ENCODE measurements at regions not wholly inside any gene's neighbourhood (a gene's known extent, or its start where the extent isn't known, plus 50 kb on each side); places are given as distances from the start of the nearest gene placed in this dataset.

DNA sequence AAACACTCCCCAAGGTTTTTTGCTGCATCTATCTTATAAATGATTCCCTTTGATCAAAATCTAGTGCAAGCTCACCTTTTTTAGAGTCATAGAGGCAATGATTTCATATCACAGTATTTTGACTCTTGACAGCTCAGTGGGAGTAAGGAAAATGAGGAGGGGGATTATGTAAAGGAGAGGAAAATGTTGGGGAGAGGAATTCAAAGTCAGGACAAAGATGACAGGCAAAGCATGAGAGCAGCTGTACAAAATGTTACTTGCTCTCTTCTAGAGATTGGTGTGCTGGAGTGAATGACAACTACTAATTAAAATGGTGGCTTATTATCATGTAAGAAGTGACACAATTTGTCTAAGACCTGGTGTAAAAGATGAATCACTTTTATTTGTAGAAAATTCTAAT, 644.6 kb upstream of the CHORDC1 start:
- no peaks in the 10 kb centered on the region for H3K4me1 Mint-ChIP-seq (ENCODE audit: unreplicated experiment)
- no peaks in the 10 kb centered on the region for H3K27me3 Mint-ChIP-seq (ENCODE audit: unreplicated experiment)
- TF ChIP-seq, protein P1, sequence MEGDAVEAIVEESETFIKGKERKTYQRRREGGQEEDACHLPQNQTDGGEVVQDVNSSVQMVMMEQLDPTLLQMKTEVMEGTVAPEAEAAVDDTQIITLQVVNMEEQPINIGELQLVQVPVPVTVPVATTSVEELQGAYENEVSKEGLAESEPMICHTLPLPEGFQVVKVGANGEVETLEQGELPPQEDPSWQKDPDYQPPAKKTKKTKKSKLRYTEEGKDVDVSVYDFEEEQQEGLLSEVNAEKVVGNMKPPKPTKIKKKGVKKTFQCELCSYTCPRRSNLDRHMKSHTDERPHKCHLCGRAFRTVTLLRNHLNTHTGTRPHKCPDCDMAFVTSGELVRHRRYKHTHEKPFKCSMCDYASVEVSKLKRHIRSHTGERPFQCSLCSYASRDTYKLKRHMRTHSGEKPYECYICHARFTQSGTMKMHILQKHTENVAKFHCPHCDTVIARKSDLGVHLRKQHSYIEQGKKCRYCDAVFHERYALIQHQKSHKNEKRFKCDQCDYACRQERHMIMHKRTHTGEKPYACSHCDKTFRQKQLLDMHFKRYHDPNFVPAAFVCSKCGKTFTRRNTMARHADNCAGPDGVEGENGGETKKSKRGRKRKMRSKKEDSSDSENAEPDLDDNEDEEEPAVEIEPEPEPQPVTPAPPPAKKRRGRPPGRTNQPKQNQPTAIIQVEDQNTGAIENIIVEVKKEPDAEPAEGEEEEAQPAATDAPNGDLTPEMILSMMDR (IDR thresholded peaks at IDR 0.05; ENCODE audit: unreplicated experiment) = no peak
- no peak for DNase-seq (ENCODE audit: low spot score)
- no peaks in the 10 kb centered on the region for H3K36me3 Mint-ChIP-seq (ENCODE audit: low read depth, unreplicated experiment)
- H3K4me3 Mint-ChIP-seq (ENCODE audit: unreplicated experiment) = no peak overlapping the region
- no peak overlapping the region for H3K27ac Mint-ChIP-seq (ENCODE audit: unreplicated experiment)
- H3K9me3 Mint-ChIP-seq (ENCODE audit: unreplicated experiment) = no peaks in the 10 kb centered on the region

DNA sequence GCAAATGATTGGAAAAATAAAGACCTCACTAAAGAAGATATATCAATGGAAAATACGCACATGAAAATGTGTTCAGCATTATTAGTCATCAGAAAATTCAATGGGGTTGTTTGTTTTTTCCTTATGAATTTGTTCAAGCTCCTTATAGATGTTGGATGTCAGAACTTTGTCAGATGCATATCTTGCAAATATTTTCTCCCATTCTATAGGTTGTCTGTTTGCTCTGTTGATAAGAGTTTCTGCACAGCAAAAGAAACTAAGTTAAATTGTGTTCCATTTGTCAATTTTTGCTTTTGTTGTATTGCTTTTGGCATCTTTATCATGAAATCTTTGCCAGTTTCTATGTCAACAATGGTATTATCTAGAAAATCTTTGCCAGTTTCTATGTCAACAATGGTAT, 633.9 kb upstream of the CHORDC1 start:
- TF ChIP-seq, protein P1 (IDR thresholded peaks at IDR 0.05; ENCODE audit: unreplicated experiment) = no peak
- H3K4me3 Mint-ChIP-seq (ENCODE audit: unreplicated experiment) = no peak overlapping the region
- no peak overlapping the region for H3K27ac Mint-ChIP-seq (ENCODE audit: unreplicated experiment)
- DNase-seq (ENCODE audit: low spot score) = no peak
- H3K9me3 Mint-ChIP-seq (ENCODE audit: unreplicated experiment) = peaks cover 6% of the 10 kb centered on the region
- no peaks in the 10 kb centered on the region for H3K27me3 Mint-ChIP-seq (ENCODE audit: unreplicated experiment)
- no peaks in the 10 kb centered on the region for H3K4me1 Mint-ChIP-seq (ENCODE audit: unreplicated experiment)
- H3K36me3 Mint-ChIP-seq (ENCODE audit: low read depth, unreplicated experiment) = no peaks in the 10 kb centered on the region

DNA sequence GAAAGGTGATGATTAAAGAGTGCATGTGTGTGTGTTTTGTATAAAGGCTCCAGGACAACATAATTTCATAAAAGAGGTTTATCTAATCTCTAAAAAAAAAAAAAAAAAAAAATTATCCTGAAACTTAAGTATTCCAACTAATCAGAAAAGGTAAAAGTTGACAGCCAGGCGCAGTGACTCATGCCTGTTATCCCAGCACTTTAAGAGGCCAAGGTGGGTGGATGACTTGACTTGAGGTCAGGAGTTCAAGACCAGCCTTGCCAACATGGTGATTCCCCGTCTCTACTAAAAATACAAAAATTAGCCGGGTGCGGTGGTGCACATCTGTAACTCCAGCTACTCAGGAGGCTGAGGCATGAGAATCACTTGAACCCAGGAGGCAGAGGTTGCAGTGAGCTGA, 632.7 kb upstream of the CHORDC1 start:
- H3K4me3 Mint-ChIP-seq (ENCODE audit: unreplicated experiment) = no peak overlapping the region
- no peak for DNase-seq (ENCODE audit: low spot score)
- H3K4me1 Mint-ChIP-seq (ENCODE audit: unreplicated experiment) = no peaks in the 10 kb centered on the region
- TF ChIP-seq, protein P1 (IDR thresholded peaks at IDR 0.05; ENCODE audit: unreplicated experiment) = no peak
- no peak overlapping the region for H3K27ac Mint-ChIP-seq (ENCODE audit: unreplicated experiment)
- H3K36me3 Mint-ChIP-seq (ENCODE audit: low read depth, unreplicated experiment) = no peaks in the 10 kb centered on the region
- H3K27me3 Mint-ChIP-seq (ENCODE audit: unreplicated experiment) = no peaks in the 10 kb centered on the region
- H3K9me3 Mint-ChIP-seq (ENCODE audit: unreplicated experiment) = peaks cover 6% of the 10 kb centered on the region

DNA sequence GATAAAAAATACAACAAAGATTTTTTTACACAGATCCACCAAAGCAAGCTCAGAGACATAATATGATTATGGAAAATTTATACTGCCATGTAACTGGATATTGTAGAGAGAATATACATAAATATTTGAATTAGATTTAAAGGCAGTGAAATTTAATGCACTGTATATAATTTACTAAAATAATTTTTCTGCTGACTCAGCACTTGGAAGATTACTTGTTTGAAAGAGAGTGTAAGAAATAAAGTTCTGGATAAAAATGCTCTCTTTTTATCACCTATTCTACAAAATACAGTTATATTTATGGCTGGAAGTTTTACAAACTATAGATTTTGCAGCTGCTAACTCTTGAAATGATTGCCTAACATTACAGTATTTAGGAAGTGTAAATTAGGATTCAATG, 628.3 kb upstream of the CHORDC1 start:
- H3K27me3 Mint-ChIP-seq (ENCODE audit: unreplicated experiment) = no peaks in the 10 kb centered on the region
- no peaks in the 10 kb centered on the region for H3K36me3 Mint-ChIP-seq (ENCODE audit: low read depth, unreplicated experiment)
- no peak overlapping the region for H3K4me3 Mint-ChIP-seq (ENCODE audit: unreplicated experiment)
- DNase-seq (ENCODE audit: low spot score) = no peak
- TF ChIP-seq, protein P1 (IDR thresholded peaks at IDR 0.05; ENCODE audit: unreplicated experiment) = no peak
- no peaks in the 10 kb centered on the region for H3K9me3 Mint-ChIP-seq (ENCODE audit: unreplicated experiment)
- H3K4me1 Mint-ChIP-seq (ENCODE audit: unreplicated experiment) = no peaks in the 10 kb centered on the region
- no peak overlapping the region for H3K27ac Mint-ChIP-seq (ENCODE audit: unreplicated experiment)

DNA sequence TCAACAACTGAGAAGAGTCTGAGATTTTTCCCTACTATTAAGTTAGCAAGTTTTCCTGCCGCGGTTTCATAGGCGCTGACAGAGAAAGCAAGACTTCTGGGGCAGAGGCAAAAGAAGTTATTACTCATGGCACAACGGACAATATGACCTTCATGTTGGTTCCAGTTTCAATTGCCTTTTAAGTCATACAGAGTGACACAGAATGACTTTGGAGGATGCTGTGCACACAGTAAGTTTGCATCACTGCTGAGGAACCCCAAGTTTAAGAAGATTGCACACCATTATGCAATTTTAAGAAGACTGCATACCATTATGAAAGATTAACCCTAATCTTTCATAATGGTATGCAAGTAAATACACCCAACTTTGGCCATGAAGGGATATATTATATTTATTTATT, 626.5 kb upstream of the CHORDC1 start:
- Mint-ChIP-seq H3K27ac (ENCODE audit: unreplicated experiment) (no peak overlapping the region), H3K36me3 (ENCODE audit: low read depth, unreplicated experiment) (no peaks in the 10 kb centered on the region), H3K9me3 (ENCODE audit: unreplicated experiment) (no peaks in the 10 kb centered on the region), H3K4me1 (ENCODE audit: unreplicated experiment) (no peaks in the 10 kb centered on the region), H3K27me3 (ENCODE audit: unreplicated experiment) (no peaks in the 10 kb centered on the region), H3K4me3 (ENCODE audit: unreplicated experiment) (no peak overlapping the region)
- TF ChIP-seq, protein P1 (IDR thresholded peaks at IDR 0.05; ENCODE audit: unreplicated experiment) = no peak
- no peak for DNase-seq (ENCODE audit: low spot score)
